SU-DHL-6 (cell line): ENCODE measurements at regions not wholly inside any gene's neighbourhood (a gene's known extent, or its start where the extent isn't known, plus 50 kb on each side); places are given as distances from the start of the nearest gene placed in this dataset.

Source experiments
- CTCF ChIP-seq: fragments of 200-600 bp; sonication (generic); IDR thresholded peaks from one replicate; pipeline ENCODE4 v1.5.1; 2017; ENCODE audit warnings: antibody characterized with exemption, mild to moderate bottlenecking, low read length, moderate library complexity; ENCODE audit not compliant: insufficient read depth, poor library complexity, severe bottlenecking
- EZH2phosphoT487 ChIP-seq: fragments of 200-600 bp; sonication (generic), shearing (Covaris generic); conservative IDR thresholded peaks from 2 replicates; pipeline ENCODE4 v1.6.1; 2018; ENCODE audit warnings: mild to moderate bottlenecking, antibody characterized with exemption, low read length, moderate library complexity, mixed read lengths

- TF ChIP-seq CTCF (no peak), EZH2phosphoT487 (no peak)
These were observed 469.9 kb downstream of the GUCY1A2 start for GRCh38 chr11:106548406-106548805.
